GM19397 (cell line): ENCODE measurements at regions not wholly inside any gene's neighbourhood (a gene's known extent, or its start where the extent isn't known, plus 50 kb on each side); places are given as distances from the start of the nearest gene placed in this dataset.

Source experiments
- ATAC-seq: cut with Tn5 transposase; IDR thresholded peaks from one replicate; pipeline ENCODE4 v1.9.1; 2021; ENCODE audit warnings: mild to moderate bottlenecking, moderate library complexity; ENCODE audit not compliant: unreplicated experiment

DNA sequence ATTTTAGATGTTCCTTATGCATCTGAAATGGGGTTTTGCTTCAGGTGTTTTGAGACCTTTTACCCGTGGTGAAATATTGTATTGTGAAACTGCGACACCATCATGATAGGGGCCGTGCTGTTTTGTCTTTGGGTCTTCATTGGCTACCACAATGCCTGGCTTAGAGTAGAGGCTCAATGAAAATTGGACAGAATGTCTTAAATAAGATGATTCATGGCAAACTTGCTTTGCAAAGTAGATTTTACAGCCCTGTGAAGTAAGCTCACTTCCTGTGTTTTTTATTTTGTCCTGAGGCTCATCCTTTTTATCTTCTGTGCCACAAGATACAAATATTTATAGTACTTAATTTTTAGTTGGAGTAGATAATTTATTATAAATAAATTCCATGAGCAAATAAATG, 111.3 kb upstream of the FRMD6 start:
- ATAC-seq, result no peak

DNA sequence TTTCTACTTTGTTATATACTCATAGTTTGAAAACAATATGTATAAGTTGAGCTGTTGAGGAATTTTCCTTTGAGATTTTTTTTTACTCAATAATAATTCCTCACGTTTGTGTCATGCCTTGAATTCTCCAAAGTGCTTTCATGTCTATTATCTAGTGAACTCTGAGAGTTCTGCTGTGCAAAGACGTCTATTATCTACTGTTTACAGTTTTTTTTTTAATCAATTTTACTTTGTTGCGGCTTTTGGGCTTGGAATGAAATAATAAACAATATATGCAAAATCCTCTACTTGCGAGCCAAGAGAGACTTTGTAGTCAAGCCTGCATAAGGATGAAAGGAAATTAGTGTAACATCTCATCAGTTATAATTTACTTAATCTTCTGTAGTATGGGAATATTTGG, 107.2 kb upstream of the FRMD6 start:
- ATAC-seq, result no peak

DNA sequence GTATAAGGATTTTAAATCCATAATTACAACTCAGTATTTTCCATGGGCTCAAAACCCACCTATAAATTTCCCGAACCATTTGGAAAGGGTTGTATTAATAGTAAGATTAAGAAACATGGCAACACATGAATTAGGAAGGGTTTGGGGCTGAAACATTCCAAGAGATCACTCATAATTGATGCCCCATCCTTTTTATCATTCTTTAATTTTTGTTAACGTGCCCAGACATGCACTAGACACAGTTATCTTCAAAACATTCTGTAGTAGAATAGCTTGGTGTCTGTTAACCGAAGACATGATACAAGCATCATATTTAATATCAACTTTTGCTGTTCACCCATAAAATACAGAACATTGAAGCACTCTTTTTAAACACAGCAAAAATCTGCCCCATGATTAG, 106.8 kb upstream of the FRMD6 start:
- no peak for ATAC-seq

DNA sequence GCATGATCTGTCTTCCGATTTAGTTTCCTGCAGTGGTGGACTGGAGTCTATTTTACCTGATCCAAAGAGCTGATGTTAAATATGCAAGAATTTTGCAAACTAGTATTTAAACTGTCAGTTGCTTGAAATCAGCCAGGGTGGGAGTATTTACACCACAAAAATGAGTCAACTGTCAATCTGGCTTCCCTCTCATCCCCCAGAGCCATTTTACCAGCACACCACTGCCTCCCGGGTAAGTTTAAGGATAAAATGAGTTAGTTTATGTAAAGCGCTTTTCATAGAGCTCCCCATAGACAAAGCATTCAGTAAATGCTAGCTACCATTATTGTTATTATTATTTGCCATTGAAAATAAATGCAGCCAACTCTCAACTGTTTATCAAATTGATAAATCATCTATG, 106.3 kb upstream of the FRMD6 start:
- ATAC-seq, result no peak

DNA sequence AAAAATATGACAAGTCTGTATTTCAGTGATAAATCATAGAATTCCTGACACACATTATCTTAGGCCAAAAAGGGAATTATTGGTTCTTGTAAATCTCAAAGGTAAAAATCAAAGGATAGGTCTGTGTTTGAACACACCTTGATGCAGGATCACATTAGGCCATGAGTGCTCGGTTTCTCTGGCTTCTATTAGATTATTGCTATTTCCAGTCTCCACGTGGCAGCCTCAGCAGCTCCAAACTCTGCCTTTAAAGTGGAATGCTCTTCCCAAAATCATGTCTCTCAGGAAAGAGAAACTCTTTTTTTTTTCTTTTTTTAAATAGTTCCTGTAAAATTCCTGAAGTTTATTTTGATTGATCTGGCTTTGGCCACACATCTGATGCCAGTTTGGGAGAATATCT, 105.6 kb upstream of the FRMD6 start:
- ATAC-seq, result no peak

DNA sequence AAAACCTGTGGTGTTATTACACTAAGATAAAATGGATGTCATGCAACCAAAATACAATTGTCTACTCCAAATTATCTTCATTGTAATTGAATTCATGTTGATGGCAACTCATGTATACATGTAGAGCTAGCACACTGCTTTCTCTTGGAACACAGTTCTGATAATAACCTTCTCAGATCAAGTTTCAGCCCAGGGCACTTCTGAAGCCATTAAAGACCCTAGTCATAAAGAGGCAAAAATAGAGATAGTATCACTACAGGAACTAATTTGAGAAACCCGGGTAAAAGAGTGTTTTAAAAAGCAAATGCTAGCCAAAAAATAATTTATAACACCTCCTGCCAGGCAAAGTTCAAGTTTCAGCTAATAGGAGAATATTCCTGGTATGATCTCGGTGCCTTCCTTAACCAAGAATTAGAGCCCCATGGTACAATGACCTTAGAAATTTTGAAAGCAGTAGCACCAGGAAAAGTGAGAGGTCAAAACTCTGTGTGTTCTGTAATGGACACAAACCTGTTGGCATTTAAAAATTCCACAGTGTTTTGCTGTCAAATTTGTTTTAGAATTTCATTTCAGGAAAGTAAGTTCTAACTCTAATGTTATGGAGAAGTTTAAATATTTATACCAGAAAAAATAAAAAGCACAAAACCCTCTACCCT, 105.0 kb upstream of the FRMD6 start:
- ATAC-seq, result no peak

DNA sequence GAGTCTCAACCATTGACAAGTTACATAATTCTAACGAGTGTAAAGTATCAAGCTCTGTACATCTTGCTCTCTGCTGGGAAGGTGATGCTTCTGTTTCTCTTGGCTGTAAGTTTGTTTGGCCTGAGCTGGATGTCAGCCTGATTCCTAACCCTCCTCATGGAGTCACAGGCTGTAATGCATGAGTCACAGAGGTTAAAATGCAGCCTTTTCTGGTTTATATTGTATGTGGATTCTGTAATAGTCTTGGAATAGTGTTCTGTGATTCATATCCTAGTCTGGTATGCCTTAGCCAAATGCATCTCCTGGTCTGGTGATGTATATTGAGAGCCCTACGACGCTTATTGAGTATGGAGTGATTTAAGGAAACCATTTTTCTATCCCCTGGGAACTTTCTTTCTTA, 104.5 kb upstream of the FRMD6 start:
- ATAC-seq, result no peak

DNA sequence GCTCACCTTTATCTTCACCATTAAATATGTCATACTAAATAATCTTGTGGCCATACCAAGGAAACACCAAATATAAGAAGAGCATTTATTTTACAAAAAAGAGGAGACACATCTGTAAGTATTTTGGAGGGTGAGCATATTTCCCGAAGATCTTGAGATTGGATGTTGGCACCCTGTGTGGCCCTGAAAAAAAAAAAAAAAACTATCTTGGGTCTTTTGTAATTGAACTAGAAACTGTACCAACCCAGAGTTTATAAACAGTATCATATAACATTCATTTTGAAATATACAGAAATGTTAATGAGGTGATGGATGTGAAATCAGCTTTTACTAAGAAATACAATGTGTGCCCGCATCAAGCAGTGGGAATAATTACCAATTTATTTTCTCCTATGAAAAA, 104.0 kb upstream of the FRMD6 start:
- no peak for ATAC-seq

DNA sequence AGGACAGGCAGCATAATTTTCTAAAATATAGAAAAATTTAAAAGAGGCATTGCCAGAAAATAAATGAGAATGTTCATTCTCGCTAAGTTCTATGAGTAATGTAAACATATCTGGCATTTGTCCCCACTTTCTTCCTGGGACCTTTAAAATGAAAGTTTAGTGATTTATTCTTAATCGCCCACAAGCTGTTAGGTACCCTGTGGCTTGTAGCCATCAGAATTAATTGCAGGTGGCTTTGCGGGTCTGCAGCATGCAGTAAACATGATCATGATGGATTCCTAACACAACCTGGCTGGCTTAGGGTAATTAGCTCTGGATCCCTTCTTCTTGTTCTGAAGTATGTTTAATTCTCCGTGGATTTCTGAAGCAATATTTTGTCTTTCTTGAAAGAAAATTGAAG, 103.5 kb upstream of the FRMD6 start:
- no peak for ATAC-seq

DNA sequence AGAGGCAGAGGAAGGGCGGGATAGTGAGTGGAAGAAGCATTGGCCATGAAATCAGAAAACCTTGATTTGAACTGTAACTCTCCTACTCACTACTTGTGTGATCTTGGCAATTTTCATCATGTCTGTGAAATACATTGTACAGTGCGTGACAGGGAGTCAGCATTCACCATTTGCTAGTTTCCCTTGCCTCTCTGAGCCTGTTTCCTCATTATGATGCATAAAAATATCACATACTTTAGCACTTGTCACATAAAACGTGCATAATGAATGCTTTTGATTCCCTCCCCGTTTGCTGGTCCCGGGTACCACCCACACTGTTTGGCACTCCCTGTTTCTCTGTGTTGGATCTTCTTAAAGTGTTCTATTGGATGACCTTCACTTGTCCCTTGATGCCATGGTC, 101.1 kb upstream of the FRMD6 start:
- no peak for ATAC-seq

DNA sequence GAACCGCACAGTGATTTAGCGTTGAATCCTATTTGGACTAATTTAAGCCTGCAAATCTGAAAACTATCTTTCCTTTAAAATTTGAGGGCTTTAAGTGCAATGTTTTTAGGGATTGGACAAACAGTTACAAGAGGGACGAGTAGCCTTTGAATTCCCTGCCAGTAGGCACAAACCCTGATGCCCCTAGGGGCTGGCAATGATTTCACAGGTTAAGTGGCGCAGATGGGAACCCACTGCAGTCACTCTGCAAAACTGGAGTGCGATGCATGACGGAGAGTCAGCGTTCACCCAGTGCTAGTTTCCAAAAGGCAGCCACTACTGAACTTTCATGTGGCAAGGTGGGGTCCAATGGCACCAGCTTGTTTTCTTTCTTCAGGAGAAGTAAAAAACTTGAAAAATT, 99.4 kb upstream of the FRMD6 start:
- no peak for ATAC-seq

DNA sequence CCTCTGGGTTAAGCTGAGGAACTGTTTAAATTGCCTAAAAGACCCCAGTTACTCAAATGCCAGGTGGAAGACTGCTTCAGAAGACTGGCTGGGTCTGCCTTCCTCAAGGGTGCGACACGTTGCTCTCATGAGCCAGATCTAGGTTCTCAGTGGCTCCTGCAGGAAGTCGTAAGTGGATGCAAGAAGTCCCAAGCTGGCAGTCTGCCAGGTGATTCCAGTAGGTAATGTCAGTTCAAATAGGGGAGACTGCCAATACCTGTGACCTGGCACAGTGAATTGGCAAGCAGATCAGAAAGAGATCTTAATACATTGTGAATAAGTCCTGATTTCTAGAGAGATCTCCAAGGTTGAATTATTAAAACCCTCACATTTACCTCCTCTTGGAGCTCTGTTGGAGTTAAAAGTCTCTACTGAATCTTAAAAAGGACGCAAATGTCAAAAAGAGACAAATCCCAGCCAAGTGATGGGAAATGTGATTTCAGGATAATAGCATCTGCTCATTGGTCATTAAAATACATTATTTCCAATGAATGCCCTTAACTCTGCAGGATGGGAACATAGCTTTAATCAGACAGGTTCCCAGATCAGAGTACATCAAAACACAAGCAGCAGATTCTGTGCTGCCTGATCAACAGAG, 98.8 kb upstream of the FRMD6 start:
- ATAC-seq, result no peak

DNA sequence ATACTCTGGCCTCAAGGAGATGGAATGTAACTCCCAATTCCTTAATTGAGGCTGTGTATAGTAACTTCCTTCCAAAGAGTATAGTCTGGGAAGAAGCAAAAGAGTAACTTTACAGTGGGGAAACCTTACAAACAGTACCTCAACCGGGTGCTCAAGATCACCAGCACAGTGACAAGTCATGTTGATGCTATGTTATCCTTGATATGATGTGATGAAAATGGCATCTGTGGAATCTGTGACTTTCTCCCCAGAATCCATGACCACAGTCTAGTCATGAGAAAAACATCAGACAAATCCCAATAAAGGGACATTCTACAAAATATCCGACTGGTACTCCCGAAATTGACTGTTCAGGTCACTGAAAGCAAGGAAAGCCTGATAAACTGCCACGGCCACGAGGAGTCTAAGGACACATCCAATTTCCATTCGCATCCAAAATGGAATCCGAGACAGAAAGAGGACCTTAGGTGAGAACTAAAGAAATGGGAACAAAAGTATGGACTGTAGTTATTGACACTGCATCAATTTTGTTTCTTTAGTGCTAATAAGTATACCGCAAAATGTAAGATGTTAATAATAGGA, 97.3 kb upstream of the FRMD6 start:
- ATAC-seq, result no peak

DNA sequence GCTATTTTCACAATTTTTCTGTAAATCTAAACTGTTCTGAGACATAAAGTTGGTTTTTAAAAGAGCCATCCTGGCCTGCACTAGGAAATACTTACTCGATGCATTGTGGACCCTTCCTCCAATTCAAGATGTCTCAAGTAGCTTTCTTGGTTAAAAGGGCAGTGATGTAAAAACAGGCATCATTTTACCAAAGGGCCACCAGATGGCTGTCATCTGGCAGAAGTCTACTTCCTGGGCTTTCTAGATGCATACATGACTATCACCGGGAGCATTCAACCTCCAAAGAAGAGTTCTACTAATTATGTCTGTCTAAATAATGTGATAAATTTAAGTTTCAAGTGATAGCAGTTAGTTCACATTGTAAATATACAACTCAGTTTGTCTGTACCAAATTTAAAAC, 96.8 kb upstream of the FRMD6 start:
- ATAC-seq, result no peak

DNA sequence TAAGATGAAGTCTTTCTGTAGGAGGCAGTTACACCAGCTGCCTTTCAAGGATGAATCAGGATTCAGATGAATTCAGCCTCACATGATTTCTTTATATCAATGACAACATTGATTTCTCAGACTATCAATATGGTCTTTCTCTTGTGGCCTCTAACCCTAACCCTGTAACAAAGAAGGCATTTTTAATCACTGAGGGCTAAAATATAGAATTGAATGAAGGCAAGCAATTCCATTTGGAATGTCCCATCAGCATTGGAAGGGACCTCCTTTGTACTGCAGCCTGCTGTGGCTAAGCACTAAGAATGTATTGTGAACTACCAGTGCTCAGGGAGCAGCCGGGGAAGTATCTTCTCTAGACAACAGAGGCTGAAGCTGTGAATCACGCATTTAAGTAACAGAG, 90.6 kb upstream of the FRMD6 start:
- no peak for ATAC-seq

DNA sequence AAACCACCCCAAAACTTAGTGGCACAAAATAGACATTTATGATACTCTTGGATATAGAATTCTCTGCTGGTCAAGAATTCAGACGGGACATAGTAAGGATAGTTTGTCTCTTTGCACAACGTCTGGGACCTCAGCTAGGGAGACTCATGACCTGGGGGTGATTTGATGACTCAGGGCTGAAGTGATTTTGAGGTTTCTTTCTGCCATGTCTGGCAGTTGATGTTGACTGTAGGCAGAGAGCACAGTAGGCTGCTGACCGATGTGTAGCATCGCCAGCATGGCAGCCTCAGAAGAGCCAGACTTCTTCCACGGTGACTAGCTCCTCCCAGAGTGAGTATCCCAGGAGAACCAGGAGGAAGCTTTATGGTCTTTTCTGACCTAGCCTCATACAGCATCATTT, 88.9 kb upstream of the FRMD6 start:
- ATAC-seq, result no peak

DNA sequence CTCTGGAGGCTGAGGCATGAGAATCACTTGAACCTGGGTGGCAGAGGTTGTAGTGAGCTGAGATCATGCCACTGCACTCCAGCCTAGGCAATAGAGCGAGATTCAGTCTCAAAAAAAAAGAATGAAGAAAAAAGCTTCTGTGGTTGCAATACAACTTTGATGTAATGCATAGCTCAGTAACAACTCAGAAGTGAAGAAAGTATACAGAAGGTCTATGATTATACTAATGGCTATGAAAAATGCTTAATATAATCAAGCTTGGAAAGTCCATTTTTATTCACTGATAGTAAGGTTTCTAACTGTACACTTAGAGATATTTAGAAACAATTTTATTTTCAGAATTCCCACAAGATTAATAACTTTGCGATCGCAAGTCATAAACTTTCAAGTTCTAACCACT, 88.2 kb upstream of the FRMD6 start:
- ATAC-seq, result no peak

DNA sequence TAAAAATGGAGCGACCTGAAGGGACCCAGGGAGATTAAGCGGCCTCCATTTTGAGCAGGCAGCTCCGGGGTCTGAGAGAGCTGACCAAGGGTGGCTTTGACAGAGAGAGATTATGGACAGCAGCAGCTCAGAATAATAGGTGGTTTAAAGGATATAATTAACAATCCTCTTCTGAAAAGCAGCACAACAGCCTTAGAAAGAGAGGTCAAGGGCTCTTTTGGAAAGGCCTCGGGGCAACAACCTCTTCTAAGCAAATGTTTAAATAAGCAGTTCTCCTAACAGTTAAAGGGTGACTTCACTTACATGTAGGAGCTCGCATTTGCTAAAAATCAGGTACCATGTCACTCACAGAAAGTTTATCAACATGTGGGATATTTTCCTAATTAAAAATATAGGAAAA, 87.2 kb upstream of the FRMD6 start:
- no peak for ATAC-seq

DNA sequence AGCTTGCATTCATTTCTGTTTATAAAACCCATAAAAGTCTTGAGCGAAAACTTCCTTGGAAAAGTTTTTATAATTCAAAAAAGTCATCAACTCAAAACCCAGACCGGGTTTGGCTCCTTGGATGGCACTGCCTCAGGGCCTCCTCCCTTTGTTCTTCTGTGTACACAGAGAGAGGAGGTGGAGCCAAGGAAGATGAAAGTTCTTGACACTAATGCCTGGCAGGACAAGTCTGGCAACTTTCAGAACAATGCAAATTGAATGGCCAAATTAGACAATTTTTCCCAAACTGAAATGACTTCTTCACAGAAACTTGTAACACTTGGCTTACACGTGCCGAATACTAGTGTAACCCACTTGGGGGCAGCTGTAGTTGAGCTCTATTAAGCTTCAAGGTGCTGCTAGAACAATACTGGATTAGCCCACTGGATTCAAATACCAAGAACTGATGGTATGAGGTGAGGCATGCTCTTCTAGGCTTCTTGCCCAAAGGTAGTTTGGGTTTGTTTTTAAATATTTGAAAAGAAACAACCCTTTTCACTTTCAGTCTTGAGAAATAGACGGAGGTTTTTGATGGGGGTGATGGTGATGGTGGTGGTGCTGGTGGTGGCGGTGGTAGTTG, 86.6 kb upstream of the FRMD6 start:
- ATAC-seq, result no peak

DNA sequence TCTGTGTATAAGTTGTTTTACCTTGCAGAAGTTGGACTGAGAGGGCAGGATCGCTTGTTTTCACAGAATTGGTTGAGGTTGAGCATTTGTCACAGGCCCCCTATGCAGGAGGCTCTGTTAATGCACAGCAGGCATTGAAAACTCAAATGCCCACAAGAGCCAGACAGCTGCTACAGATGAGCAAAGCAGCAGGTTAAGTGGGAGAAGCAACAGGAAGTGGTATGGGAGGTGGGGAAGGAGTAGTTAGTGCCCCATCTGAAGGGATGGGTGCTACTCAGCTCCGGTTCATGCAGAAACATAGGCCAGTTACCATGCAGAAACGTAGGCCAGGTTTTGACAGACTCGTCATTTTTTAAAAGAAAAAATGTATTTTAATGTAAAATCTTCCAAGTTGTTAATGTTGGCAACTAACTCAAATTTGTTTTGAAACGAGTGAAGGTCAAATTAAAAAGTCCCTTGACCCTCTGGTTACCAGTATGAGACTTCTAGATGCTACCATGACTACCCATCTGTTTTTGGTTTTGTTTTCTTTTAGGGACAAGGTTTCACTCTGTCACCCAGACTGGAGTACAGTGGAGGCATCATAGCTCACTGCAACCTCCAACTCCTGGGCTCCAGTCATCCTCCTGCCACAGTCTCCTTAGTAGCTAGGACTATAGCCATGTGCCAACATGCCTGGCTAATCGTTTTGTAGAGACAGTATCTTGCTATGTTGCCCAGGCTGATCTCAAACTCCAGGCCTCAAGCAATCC, 84.7 kb upstream of the FRMD6 start:
- no peak for ATAC-seq

DNA sequence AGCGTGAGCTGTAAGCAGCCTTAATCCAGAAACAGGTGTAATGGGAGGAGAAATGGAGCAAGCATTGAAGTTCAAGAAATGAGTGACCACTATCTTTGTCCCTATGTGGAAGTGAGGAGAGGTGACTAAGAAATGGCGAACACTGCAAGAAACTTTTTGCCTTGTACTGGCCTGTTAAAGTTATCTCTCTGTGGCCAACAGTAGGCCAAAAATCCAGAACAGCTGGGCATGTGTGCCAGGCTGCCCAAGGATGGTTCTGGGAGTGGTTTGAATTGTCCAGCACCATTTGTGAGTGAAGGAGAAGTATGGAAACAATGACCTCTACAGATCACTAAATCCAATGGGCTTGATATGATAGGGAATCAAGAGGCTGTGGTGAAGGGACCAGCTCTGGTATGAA, 83.3 kb upstream of the FRMD6 start:
- no peak for ATAC-seq

DNA sequence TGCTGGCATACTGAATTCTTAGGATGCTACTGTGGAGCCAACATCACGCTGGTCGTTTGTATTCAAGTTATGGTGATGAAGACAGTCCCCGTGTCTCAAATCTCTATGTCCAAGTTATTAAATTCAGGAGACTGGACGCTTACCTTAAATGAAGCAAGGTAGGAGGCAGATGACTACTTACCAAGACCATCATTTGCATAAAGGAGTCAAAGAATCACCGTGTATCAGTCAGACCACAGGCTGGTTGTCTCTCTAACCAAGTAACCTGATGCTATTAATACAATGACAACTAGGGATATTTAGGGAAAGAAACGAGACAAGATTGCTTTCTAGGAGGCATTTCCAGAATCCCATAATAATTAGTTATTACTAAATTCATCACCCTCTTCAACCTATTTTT, 78.1 kb upstream of the FRMD6 start:
- no peak for ATAC-seq
